ENCODE measurements at regions not wholly inside any gene's neighbourhood (a gene's known extent, or its start where the extent isn't known, plus 50 kb on each side); places are given as distances from the start of the nearest gene placed in this dataset.

- no peaks in the 10 kb centered on the region for H3K9me3 ChIP-seq (ENCODE audit: insufficient read depth, low read length, severe bottlenecking)
- no peaks in the 10 kb centered on the region for H3K36me3 ChIP-seq (ENCODE audit: insufficient read depth, low read length)
- ATAC-seq (ENCODE audit: insufficient read depth, low read depth) (no peak), DNase-seq (no peak)
- H3K4me1 ChIP-seq (ENCODE audit: insufficient read depth, low read length) = no peaks in the 10 kb centered on the region
- no peak overlapping the region for H3K9ac ChIP-seq (ENCODE audit: low read depth, low read length)
- no peaks in the 10 kb centered on the region for H4K20me1 ChIP-seq (ENCODE audit: insufficient read depth, low read length)
- no peak overlapping the region for H3K27ac ChIP-seq (ENCODE audit: low read length)
- no peak overlapping the region for H3K4me2 ChIP-seq (ENCODE audit: insufficient read depth, low read length)
- H3K27me3 ChIP-seq (ENCODE audit: insufficient read depth, low read length, poor library complexity) = no peaks in the 10 kb centered on the region
- H3K79me2 ChIP-seq (ENCODE audit: insufficient read depth, low read length) = no peaks in the 10 kb centered on the region
- TF ChIP-seq CTCF (IDR thresholded peaks at IDR 0.05; ENCODE audit: borderline replicate concordance, extremely low read depth, low read length, poor library complexity, severe bottlenecking) (no peak), EZH2 (IDR thresholded peaks at IDR 0.05; ENCODE audit: borderline replicate concordance, low read depth, low read length, severe bottlenecking) (no peak)
- H2AFZ ChIP-seq (ENCODE audit: low read depth, low read length) = no peak overlapping the region
- H3K4me3 ChIP-seq (ENCODE audit: low read depth in 1 of 2, low read length in 2 of 2) = no peak overlapping the region
Measured at GRCh38 chr2:120502761-120503160, 156.8 kb downstream of the INHBB start.

- TF ChIP-seq EZH2 (IDR thresholded peaks at IDR 0.05; ENCODE audit: borderline replicate concordance, low read depth, low read length, severe bottlenecking) = no peak
- TF ChIP-seq CTCF (IDR thresholded peaks at IDR 0.05; ENCODE audit: borderline replicate concordance, extremely low read depth, low read length, poor library complexity, severe bottlenecking) = no peak
- H3K27ac ChIP-seq (ENCODE audit: low read length) = no peak overlapping the region
- no peak overlapping the region for H2AFZ ChIP-seq (ENCODE audit: low read depth, low read length)
- H3K27me3 ChIP-seq (ENCODE audit: insufficient read depth, low read length, poor library complexity) = no peaks in the 10 kb centered on the region
- no peak for ATAC-seq (ENCODE audit: insufficient read depth, low read depth)
- no peaks in the 10 kb centered on the region for H3K36me3 ChIP-seq (ENCODE audit: insufficient read depth, low read length)
- no peaks in the 10 kb centered on the region for H3K9me3 ChIP-seq (ENCODE audit: insufficient read depth, low read length, severe bottlenecking)
- H3K4me1 ChIP-seq (ENCODE audit: insufficient read depth, low read length) = no peaks in the 10 kb centered on the region
- no peak overlapping the region for H3K9ac ChIP-seq (ENCODE audit: low read depth, low read length)
- H3K79me2 ChIP-seq (ENCODE audit: insufficient read depth, low read length) = no peaks in the 10 kb centered on the region
- H3K4me2 ChIP-seq (ENCODE audit: insufficient read depth, low read length) = no peak overlapping the region
- no peaks in the 10 kb centered on the region for H4K20me1 ChIP-seq (ENCODE audit: insufficient read depth, low read length)
- H3K4me3 ChIP-seq (ENCODE audit: low read depth in 1 of 2, low read length in 2 of 2) = no peak overlapping the region
- no peak for DNase-seq
Measured at GRCh38 chr2:120503206-120503792, 157.4 kb downstream of the INHBB start.

DNA sequence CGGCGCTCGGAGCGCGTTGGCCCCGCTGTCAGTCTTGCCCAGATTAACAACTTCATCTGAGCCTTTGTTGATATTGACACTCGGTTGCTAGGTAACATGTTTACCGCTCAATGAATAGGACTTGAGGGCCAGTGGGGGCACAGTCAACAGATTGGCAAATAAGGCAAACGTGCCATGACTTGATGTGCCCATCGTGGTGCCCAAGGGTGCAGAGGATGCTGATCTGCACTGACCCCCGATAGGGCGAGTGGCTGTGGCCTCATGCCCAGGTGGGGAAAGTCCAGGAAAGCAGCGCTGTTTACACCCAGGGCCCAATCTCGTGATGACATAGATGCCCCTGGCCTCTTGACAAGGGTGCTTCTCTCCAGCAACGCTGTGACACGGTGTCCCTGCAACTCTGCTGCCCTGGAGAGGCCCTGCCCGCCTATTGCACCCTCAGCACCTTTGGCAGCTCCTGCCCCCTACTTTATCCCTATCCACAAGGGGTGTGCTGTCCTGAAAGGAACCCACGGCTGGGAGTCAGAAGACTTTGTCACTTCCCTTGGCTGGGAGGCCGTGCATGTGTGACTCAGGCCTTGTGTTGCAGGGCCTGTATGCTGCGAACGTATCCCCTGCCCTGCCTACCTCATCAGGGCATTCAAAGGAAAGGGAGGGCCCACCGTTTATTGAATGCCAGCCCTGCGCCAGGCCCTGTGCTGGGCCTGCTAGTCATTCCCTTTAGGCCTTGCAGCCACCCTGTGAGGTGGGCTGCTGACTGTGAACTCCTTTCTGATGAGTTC is 158.0 kb downstream of the INHBB start:
- ATAC-seq (ENCODE audit: insufficient read depth, low read depth) = no peak
- no peak for DNase-seq
- H3K4me2 ChIP-seq (ENCODE audit: insufficient read depth, low read length) = no peak overlapping the region

More for the DNA sequence above, 158.0 kb downstream of the INHBB start:
- TF ChIP-seq CTCF (IDR thresholded peaks at IDR 0.05; ENCODE audit: borderline replicate concordance, extremely low read depth, low read length, poor library complexity, severe bottlenecking) = no peak
- TF ChIP-seq EZH2 (IDR thresholded peaks at IDR 0.05; ENCODE audit: borderline replicate concordance, low read depth, low read length, severe bottlenecking) = no peak
- Histone ChIP-seq H3K4me1 (ENCODE audit: insufficient read depth, low read length) (no peaks in the 10 kb centered on the region), H4K20me1 (ENCODE audit: insufficient read depth, low read length) (no peaks in the 10 kb centered on the region), H3K36me3 (ENCODE audit: insufficient read depth, low read length) (no peaks in the 10 kb centered on the region), H3K79me2 (ENCODE audit: insufficient read depth, low read length) (no peaks in the 10 kb centered on the region), H3K9me3 (ENCODE audit: insufficient read depth, low read length, severe bottlenecking) (no peaks in the 10 kb centered on the region), H3K9ac (ENCODE audit: low read depth, low read length) (no peak overlapping the region), H3K27ac (ENCODE audit: low read length) (no peak overlapping the region), H2AFZ (ENCODE audit: low read depth, low read length) (no peak overlapping the region), H3K27me3 (ENCODE audit: insufficient read depth, low read length, poor library complexity) (no peaks in the 10 kb centered on the region), H3K4me3 (ENCODE audit: low read depth in 1 of 2, low read length in 2 of 2) (no peak overlapping the region)
